Liver (tissue), 8 donors: ENCODE measurements at regions not wholly inside any gene's neighbourhood (a gene's known extent, or its start where the extent isn't known, plus 50 kb on each side); places are given as distances from the start of the nearest gene placed in this dataset.

ENCODE experiments used
- DNase-seq: peaks from one replicate; pipeline ENCODE4 v3.0.0-alpha.2; 2017; ENCODE audit warnings: low spot score
- H3K27ac ChIP-seq, 2 donors: one replicate each; pipeline ENCODE4 v1.7.0; 2013; ENCODE audit warnings: inconsistent platforms in 2 of 2, low read length in 2 of 2, control low read depth in 1 of 2, low read depth in 1 of 2, mild to moderate bottlenecking in 1 of 2
- H3K27me3 ChIP-seq, 4 donors: one replicate each; pipeline versions ENCODE4 v1.6.1 to v1.7.0; 2013; ENCODE audit warnings: low read length in 3 of 4, inconsistent platforms in 1 of 4, mild to moderate bottlenecking in 1 of 4, moderate library complexity in 1 of 4; ENCODE audit not compliant: control insufficient read depth in 4 of 4, insufficient read depth in 4 of 4
- H3K36me3 ChIP-seq, 4 donors: one replicate each; pipeline versions ENCODE4 v1.6.1 to v1.7.0; 2013; ENCODE audit warnings: low read length in 3 of 4, mild to moderate bottlenecking in 3 of 4, low read depth in 1 of 4, moderate library complexity in 1 of 4; ENCODE audit not compliant: control insufficient read depth in 4 of 4, insufficient read depth in 3 of 4
- H3K4me1 ChIP-seq, 4 donors: one replicate each; pipeline versions ENCODE4 v1.6.1 to v1.7.0; 2013; ENCODE audit warnings: low read length in 3 of 4, mild to moderate bottlenecking in 3 of 4, moderate library complexity in 1 of 4; ENCODE audit not compliant: control insufficient read depth in 4 of 4, insufficient read depth in 4 of 4
- H3K4me3 ChIP-seq, 3 donors: one replicate each; pipeline versions ENCODE4 v1.6.1 to v1.7.0; 2013; ENCODE audit warnings: low read length in 3 of 3, control low read depth in 1 of 3, low read depth in 1 of 3, mild to moderate bottlenecking in 1 of 3
- H3K9ac ChIP-seq, 2 donors: one replicate each; pipeline ENCODE4 v1.7.0; 2013; ENCODE audit warnings: low read length in 2 of 2, mild to moderate bottlenecking in 2 of 2, moderate library complexity in 2 of 2, control low read depth in 1 of 2, low read depth in 1 of 2
- H3K9me3 ChIP-seq, 4 donors: one replicate each; pipeline versions ENCODE4 v1.6.1 to v1.7.0; 2013; ENCODE audit warnings: low read length in 3 of 4; ENCODE audit not compliant: control insufficient read depth in 4 of 4
- EGR1 ChIP-seq, 2 donors: IDR thresholded peaks; 2 replicates each; pipeline ENCODE4 v1.6.1; 2016 to 2018; ENCODE audit warnings: antibody characterized with exemption in 2 of 2, low read depth in 2 of 2
- FOXA1 ChIP-seq: IDR thresholded peaks from 2 replicates; pipeline ENCODE4 v1.6.1; 2016; ENCODE audit warnings: antibody characterized with exemption
- FOXA2 ChIP-seq: IDR thresholded peaks from 2 replicates; pipeline ENCODE4 v1.6.1; 2016; ENCODE audit warnings: antibody characterized with exemption
- GABPA ChIP-seq, 2 donors: IDR thresholded peaks in 1 of 2; conservative IDR thresholded peaks in 1 of 2; 2 replicates each; pipeline ENCODE4 v1.6.1; 2016; ENCODE audit warnings: antibody characterized with exemption in 2 of 2, mild to moderate bottlenecking in 1 of 2, moderate library complexity in 1 of 2
- HNF4A ChIP-seq, 2 donors: conservative IDR thresholded peaks; 2 replicates each; pipeline ENCODE4 v1.6.1; 2016; ENCODE audit warnings: antibody characterized with exemption in 2 of 2, mild to moderate bottlenecking in 2 of 2
- HNF4G ChIP-seq: IDR thresholded peaks from 2 replicates; pipeline ENCODE4 v1.6.1; 2016; ENCODE audit warnings: antibody characterized with exemption
- JUND ChIP-seq, 2 donors: IDR thresholded peaks; 2 replicates each; pipeline ENCODE4 v1.6.1; 2016; ENCODE audit warnings: antibody characterized with exemption in 2 of 2
- NR2F2 ChIP-seq: IDR thresholded peaks from 2 replicates; pipeline ENCODE4 v1.6.1; 2016; ENCODE audit warnings: antibody characterized with exemption
- RXRA ChIP-seq, 2 donors: IDR thresholded peaks; 2 replicates each; pipeline ENCODE4 v1.6.1; 2017 to 2018; ENCODE audit warnings: antibody characterized with exemption in 2 of 2, mild to moderate bottlenecking in 1 of 2
- SP1 ChIP-seq: IDR thresholded peaks from 2 replicates; pipeline ENCODE4 v1.6.1; 2018; ENCODE audit warnings: antibody characterized with exemption, mild to moderate bottlenecking
- TAF1 ChIP-seq: conservative IDR thresholded peaks from 2 replicates; pipeline ENCODE4 v1.6.1; 2016; ENCODE audit warnings: antibody characterized with exemption, mild to moderate bottlenecking
- YY1 ChIP-seq: IDR thresholded peaks from 2 replicates; pipeline ENCODE4 v1.6.1; 2016; ENCODE audit warnings: antibody characterized with exemption, mild to moderate bottlenecking
- WGBS: extraction: QIAGEN DNeasy Blood & Tissue Kit; methylation state at CpG from one replicate; pipeline ENCODE4 v1.1.7; 2013; 5-methylcytosine and 5-hydroxymethylcytosine counted together
- TF ChIP-seq, protein P1 (sequence below): IDR thresholded peaks from 2 replicates; pipeline ENCODE4 v1.6.1; 2016; ENCODE audit warnings: antibody characterized with exemption, mild to moderate bottlenecking
- TF ChIP-seq, protein P2 (sequence below): IDR thresholded peaks from 2 replicates; pipeline ENCODE4 v1.6.1; 2016; ENCODE audit warnings: antibody characterized with exemption
- TF ChIP-seq, protein P3 (sequence below): fragments of 150-350 bp; IDR thresholded peaks from 2 replicates; pipeline ENCODE4 v1.5.1; 2017; ENCODE audit warnings: improper control_type of control experiment, low read depth, low read length; ENCODE audit not compliant: missing input control
- TF ChIP-seq, protein P4 (sequence below): IDR thresholded peaks from 2 replicates; pipeline ENCODE4 v1.6.1; 2016; ENCODE audit warnings: antibody characterized with exemption
- TF ChIP-seq, protein P5 (sequence below): IDR thresholded peaks from 2 replicates; pipeline ENCODE4 v1.6.1; 2016; ENCODE audit warnings: antibody characterized with exemption
- donor health status: healthy.
- donor health status: healthy.
- donor health status: healthy.
- donor health status: healthy.
- donor health status: healthy.

DNA sequence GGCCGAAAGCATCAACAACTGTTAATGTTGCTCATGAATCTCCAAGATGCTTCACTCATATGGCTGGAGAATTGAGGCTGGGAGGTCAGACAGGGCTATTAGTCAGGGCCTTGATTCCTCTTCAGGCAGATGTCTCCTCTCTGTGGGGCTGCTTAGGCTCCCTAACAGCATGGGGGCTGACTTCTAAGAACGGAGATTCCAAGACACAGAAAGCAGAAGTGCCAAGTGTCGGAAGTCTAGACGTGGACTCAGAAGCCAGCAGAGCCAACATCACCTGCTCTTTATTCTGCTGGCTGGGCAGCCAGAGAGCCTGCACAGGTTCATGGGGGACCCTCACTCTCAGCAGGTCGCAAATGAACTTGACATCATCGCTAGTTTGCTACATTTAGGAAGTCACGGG lies 279.8 kb downstream of the CDH26 start:
- no peak for DNase-seq
- TF ChIP-seq HNF4G (no peak), TAF1 (no peak), JUND (IDR thresholded peaks at IDR 0.05) (no peak), EGR1 (IDR thresholded peaks at IDR 0.05; ENCODE audit: low read depth in 2 of 2) (no peak), FOXA2 (no peak), YY1 (no peak), GABPA (IDR thresholded peaks at IDR 0.05 in 1 of 2, conservative IDR thresholded peaks at IDR 0.05 in 1 of 2) (no peak), HNF4A (conservative IDR thresholded peaks at IDR 0.05) (no peak), FOXA1 (no peak), SP1 (no peak)
- TF ChIP-seq, protein P1, sequence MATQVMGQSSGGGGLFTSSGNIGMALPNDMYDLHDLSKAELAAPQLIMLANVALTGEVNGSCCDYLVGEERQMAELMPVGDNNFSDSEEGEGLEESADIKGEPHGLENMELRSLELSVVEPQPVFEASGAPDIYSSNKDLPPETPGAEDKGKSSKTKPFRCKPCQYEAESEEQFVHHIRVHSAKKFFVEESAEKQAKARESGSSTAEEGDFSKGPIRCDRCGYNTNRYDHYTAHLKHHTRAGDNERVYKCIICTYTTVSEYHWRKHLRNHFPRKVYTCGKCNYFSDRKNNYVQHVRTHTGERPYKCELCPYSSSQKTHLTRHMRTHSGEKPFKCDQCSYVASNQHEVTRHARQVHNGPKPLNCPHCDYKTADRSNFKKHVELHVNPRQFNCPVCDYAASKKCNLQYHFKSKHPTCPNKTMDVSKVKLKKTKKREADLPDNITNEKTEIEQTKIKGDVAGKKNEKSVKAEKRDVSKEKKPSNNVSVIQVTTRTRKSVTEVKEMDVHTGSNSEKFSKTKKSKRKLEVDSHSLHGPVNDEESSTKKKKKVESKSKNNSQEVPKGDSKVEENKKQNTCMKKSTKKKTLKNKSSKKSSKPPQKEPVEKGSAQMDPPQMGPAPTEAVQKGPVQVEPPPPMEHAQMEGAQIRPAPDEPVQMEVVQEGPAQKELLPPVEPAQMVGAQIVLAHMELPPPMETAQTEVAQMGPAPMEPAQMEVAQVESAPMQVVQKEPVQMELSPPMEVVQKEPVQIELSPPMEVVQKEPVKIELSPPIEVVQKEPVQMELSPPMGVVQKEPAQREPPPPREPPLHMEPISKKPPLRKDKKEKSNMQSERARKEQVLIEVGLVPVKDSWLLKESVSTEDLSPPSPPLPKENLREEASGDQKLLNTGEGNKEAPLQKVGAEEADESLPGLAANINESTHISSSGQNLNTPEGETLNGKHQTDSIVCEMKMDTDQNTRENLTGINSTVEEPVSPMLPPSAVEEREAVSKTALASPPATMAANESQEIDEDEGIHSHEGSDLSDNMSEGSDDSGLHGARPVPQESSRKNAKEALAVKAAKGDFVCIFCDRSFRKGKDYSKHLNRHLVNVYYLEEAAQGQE: no peak
- TF ChIP-seq, protein P2, sequence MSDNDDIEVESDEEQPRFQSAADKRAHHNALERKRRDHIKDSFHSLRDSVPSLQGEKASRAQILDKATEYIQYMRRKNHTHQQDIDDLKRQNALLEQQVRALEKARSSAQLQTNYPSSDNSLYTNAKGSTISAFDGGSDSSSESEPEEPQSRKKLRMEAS: no peak
- TF ChIP-seq, protein P3, sequence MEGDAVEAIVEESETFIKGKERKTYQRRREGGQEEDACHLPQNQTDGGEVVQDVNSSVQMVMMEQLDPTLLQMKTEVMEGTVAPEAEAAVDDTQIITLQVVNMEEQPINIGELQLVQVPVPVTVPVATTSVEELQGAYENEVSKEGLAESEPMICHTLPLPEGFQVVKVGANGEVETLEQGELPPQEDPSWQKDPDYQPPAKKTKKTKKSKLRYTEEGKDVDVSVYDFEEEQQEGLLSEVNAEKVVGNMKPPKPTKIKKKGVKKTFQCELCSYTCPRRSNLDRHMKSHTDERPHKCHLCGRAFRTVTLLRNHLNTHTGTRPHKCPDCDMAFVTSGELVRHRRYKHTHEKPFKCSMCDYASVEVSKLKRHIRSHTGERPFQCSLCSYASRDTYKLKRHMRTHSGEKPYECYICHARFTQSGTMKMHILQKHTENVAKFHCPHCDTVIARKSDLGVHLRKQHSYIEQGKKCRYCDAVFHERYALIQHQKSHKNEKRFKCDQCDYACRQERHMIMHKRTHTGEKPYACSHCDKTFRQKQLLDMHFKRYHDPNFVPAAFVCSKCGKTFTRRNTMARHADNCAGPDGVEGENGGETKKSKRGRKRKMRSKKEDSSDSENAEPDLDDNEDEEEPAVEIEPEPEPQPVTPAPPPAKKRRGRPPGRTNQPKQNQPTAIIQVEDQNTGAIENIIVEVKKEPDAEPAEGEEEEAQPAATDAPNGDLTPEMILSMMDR: no peak
- TF ChIP-seq, protein P4, sequence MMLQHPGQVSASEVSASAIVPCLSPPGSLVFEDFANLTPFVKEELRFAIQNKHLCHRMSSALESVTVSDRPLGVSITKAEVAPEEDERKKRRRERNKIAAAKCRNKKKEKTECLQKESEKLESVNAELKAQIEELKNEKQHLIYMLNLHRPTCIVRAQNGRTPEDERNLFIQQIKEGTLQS: no peak
- TF ChIP-seq, protein P5, sequence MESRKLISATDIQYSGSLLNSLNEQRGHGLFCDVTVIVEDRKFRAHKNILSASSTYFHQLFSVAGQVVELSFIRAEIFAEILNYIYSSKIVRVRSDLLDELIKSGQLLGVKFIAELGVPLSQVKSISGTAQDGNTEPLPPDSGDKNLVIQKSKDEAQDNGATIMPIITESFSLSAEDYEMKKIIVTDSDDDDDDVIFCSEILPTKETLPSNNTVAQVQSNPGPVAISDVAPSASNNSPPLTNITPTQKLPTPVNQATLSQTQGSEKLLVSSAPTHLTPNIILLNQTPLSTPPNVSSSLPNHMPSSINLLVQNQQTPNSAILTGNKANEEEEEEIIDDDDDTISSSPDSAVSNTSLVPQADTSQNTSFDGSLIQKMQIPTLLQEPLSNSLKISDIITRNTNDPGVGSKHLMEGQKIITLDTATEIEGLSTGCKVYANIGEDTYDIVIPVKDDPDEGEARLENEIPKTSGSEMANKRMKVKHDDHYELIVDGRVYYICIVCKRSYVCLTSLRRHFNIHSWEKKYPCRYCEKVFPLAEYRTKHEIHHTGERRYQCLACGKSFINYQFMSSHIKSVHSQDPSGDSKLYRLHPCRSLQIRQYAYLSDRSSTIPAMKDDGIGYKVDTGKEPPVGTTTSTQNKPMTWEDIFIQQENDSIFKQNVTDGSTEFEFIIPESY: no peak
- WGBS: 71% methylated on average over 7 of the region's 7 CpGs

DNA sequence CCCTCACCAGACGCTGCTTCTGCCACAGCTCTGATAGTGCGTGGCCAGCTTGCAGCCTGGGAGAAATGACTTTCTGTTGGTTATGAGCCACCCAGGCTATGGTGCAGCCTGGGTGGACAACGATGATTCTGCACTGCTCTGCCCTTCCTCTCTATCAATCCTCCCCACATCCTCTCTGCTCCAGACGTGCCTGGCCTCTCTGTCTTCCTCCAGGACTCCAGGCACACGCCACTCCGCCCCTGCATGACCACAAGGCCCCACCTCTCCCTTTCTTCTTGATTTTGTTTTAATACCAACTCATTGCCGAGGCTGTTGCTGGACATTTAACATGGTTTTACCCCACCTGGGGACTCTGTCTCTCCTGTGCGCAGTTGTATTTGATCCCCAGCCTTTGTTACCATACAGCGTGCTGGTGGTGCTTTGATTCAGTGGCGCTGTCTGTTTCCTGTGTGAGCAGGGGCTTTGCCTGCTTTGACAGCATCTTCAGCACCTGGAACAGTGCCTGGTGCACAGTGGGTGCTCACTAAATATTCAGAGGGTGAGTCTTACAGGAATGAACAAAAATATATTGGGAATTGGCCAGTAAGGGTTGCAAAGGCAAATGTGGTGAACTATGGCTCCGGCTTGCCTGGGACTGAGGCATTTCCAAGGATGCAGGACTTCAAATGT lies 280.9 kb downstream of the CDH26 start:
- 66% methylated on average over 11 of the region's 11 CpGs for WGBS
- Histone ChIP-seq H3K27me3 (no peaks in the 10 kb centered on the region), H3K9ac (no peak overlapping the region), H3K9me3 (no peaks in the 10 kb centered on the region), H3K27ac (no peak overlapping the region), H3K4me3 (no peak overlapping the region), H3K4me1 (no peaks in the 10 kb centered on the region), H3K36me3 (no peaks in the 10 kb centered on the region)
- TF ChIP-seq YY1 (no peak), FOXA1 (no peak), FOXA2 (no peak), HNF4G (no peak), SP1 (no peak), JUND (IDR thresholded peaks at IDR 0.05) (no peak), NR2F2 (no peak), EGR1 (IDR thresholded peaks at IDR 0.05; ENCODE audit: low read depth in 2 of 2) (no peak), RXRA (IDR thresholded peaks at IDR 0.05) (no peak)
- TF ChIP-seq, protein P5: no peak
- DNase-seq: no peak

More for the DNA sequence above, 279.8 kb downstream of the CDH26 start:
- Histone ChIP-seq H3K36me3 (no peaks in the 10 kb centered on the region), H3K4me3 (no peak overlapping the region), H3K4me1 (no peaks in the 10 kb centered on the region), H3K9me3 (no peaks in the 10 kb centered on the region), H3K9ac (no peak overlapping the region), H3K27ac (no peak overlapping the region), H3K27me3 (no peaks in the 10 kb centered on the region)
